ENCODE measurements at regions not wholly inside any gene's neighbourhood (a gene's known extent, or its start where the extent isn't known, plus 50 kb on each side); places are given as distances from the start of the nearest gene placed in this dataset.

DNA sequence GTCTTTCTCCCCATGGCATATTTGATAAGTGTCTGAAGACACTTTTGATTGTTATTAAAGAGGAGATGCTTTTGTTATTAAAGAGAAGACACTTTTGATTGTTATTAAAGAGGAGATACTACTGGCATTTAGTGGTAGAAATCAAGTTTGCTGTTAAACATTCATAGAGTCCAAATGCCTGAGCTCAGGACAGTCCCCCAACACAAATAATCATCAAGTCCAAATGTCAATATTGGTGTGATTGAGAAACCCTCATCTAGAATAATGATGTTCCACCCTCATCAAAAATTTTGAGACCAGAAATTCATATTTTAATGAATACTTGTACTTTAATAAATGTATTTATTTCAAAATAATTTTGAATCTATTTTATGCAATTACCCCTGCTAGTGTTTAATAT lies 1412.9 kb upstream of the PCDH7 start:
- DNase-seq (ENCODE audit: low read depth): no peak
- TF ChIP-seq, protein P1, sequence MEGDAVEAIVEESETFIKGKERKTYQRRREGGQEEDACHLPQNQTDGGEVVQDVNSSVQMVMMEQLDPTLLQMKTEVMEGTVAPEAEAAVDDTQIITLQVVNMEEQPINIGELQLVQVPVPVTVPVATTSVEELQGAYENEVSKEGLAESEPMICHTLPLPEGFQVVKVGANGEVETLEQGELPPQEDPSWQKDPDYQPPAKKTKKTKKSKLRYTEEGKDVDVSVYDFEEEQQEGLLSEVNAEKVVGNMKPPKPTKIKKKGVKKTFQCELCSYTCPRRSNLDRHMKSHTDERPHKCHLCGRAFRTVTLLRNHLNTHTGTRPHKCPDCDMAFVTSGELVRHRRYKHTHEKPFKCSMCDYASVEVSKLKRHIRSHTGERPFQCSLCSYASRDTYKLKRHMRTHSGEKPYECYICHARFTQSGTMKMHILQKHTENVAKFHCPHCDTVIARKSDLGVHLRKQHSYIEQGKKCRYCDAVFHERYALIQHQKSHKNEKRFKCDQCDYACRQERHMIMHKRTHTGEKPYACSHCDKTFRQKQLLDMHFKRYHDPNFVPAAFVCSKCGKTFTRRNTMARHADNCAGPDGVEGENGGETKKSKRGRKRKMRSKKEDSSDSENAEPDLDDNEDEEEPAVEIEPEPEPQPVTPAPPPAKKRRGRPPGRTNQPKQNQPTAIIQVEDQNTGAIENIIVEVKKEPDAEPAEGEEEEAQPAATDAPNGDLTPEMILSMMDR (IDR thresholded peaks at IDR 0.05; ENCODE audit: control insufficient read depth, extremely low read depth, insufficient read depth): no peak
- no peak overlapping the region for H3K4me3 ChIP-seq (ENCODE audit: low read depth, low read length)

GRCh38 chr4:29307755-29308154 lies 1412.4 kb upstream of the PCDH7 start:
- H3K4me3 ChIP-seq (ENCODE audit: low read depth, low read length): no peak overlapping the region
- DNase-seq (ENCODE audit: low read depth): no peak
- TF ChIP-seq, protein P1 (IDR thresholded peaks at IDR 0.05; ENCODE audit: control insufficient read depth, extremely low read depth, insufficient read depth): no peak

GRCh38 chr4:29309050-29309449 lies 1411.1 kb upstream of the PCDH7 start:
- no peak overlapping the region for H3K4me3 ChIP-seq (ENCODE audit: low read depth, low read length)
- no peak for DNase-seq (ENCODE audit: low read depth)
- TF ChIP-seq, protein P1 (IDR thresholded peaks at IDR 0.05; ENCODE audit: control insufficient read depth, extremely low read depth, insufficient read depth): no peak

DNA sequence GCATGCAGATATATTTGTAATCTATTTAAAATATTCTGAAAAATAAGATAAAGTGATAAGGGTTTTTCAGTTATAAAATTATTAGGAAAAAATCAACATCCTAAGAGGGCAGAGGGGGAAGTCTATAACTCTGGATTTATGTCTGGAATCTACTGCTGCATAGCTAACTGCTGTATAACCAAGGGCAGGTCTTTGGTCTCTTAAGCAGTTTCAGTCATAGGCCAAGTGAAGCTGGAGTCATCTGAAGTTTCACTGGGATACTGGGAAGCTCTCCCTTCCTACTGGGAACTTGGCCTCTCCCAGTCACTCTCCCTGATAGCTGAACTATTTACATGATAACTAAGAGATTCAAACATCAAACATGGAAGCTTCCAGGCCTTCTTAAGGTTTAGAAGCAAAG lies 1409.9 kb upstream of the PCDH7 start:
- no peak for DNase-seq (ENCODE audit: low read depth)
- TF ChIP-seq, protein P1 (IDR thresholded peaks at IDR 0.05; ENCODE audit: control insufficient read depth, extremely low read depth, insufficient read depth): no peak
- H3K4me3 ChIP-seq (ENCODE audit: low read depth, low read length): no peak overlapping the region

- DNase-seq (ENCODE audit: low read depth): no peak
- H3K4me3 ChIP-seq (ENCODE audit: low read depth, low read length): no peak overlapping the region
- TF ChIP-seq, protein P1 (IDR thresholded peaks at IDR 0.05; ENCODE audit: control insufficient read depth, extremely low read depth, insufficient read depth): no peak
These were observed 1408.9 kb upstream of the PCDH7 start for GRCh38 chr4:29311247-29311646.

- TF ChIP-seq, protein P1 (IDR thresholded peaks at IDR 0.05; ENCODE audit: control insufficient read depth, extremely low read depth, insufficient read depth): no peak
- no peak overlapping the region for H3K4me3 ChIP-seq (ENCODE audit: low read depth, low read length)
- DNase-seq (ENCODE audit: low read depth): no peak
These were observed 1400.4 kb upstream of the PCDH7 start for GRCh38 chr4:29319663-29320340.

Measured in LNCaP clone FGC (cell line).